AG04449 (cell line): ENCODE measurements at regions not wholly inside any gene's neighbourhood (a gene's known extent, or its start where the extent isn't known, plus 50 kb on each side); places are given as distances from the start of the nearest gene placed in this dataset.

ENCODE experiments used
- CTCF ChIA-PET: fragments of 350-600 bp; formaldehyde crosslinking; extraction: SDS; loops from one replicate; lab custom pipeline; 2021; ENCODE audit warnings: antibody characterized with exemption; lab: Yijun Ruan, JAX
- POLR2A ChIA-PET: fragments of 400-600, 350-600 bp; formaldehyde crosslinking; extraction: SDS; loops from one replicate; lab custom pipeline; 2020; ENCODE audit warnings: antibody characterized with exemption, inconsistent platforms; lab: Yijun Ruan, JAX
- DNase-seq: peaks from one replicate; pipeline ENCODE4 v3.0.0-alpha.2; 2010; ENCODE audit warnings: low read depth, low spot score
- H3K4me3 ChIP-seq: 2 replicates; pipeline ENCODE4 v1.5.1; 2011; ENCODE audit warnings: low read depth, mild to moderate bottlenecking, control low read depth, low read length
- TF ChIP-seq, protein P1 (sequence below): IDR thresholded peaks from one replicate; pipeline ENCODE4 v1.5.1; 2011; ENCODE audit warnings: mild to moderate bottlenecking, moderate library complexity, low read length, control low read depth, inconsistent platforms; ENCODE audit not compliant: insufficient read depth; ENCODE audit errors: missing control alignments

DNA sequence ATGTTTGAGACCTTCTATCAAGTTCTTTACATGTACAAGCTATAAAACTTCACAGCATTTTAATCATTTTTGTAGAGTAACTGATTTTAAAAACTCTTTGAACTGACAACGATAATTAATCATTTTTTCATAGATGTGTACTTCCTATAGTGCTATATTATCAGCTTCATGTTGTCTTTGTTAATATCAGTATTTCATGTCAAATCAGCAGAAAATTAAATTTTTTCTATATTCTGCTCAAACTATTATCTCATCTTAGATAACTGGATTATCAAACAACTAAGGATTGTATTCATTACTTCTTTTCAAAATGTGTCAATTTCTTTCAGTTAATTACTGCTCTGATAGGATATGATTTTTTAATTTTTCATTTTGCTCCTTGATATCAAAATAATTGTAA is 214.6 kb upstream of the RGS18 start:
- POLR2A ChIA-PET = no interaction called here
- TF ChIP-seq, protein P1, sequence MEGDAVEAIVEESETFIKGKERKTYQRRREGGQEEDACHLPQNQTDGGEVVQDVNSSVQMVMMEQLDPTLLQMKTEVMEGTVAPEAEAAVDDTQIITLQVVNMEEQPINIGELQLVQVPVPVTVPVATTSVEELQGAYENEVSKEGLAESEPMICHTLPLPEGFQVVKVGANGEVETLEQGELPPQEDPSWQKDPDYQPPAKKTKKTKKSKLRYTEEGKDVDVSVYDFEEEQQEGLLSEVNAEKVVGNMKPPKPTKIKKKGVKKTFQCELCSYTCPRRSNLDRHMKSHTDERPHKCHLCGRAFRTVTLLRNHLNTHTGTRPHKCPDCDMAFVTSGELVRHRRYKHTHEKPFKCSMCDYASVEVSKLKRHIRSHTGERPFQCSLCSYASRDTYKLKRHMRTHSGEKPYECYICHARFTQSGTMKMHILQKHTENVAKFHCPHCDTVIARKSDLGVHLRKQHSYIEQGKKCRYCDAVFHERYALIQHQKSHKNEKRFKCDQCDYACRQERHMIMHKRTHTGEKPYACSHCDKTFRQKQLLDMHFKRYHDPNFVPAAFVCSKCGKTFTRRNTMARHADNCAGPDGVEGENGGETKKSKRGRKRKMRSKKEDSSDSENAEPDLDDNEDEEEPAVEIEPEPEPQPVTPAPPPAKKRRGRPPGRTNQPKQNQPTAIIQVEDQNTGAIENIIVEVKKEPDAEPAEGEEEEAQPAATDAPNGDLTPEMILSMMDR = no peak
- no peak overlapping the region for H3K4me3 ChIP-seq
- CTCF ChIA-PET = no interaction called here
- DNase-seq = no peak

GRCh38 chr1:191953526-191953925 is 204.7 kb upstream of the RGS18 start:
- H3K4me3 ChIP-seq = no peak overlapping the region
- POLR2A ChIA-PET = no interaction called here
- CTCF ChIA-PET = no interaction called here
- TF ChIP-seq, protein P1 = no peak
- DNase-seq = no peak

DNA sequence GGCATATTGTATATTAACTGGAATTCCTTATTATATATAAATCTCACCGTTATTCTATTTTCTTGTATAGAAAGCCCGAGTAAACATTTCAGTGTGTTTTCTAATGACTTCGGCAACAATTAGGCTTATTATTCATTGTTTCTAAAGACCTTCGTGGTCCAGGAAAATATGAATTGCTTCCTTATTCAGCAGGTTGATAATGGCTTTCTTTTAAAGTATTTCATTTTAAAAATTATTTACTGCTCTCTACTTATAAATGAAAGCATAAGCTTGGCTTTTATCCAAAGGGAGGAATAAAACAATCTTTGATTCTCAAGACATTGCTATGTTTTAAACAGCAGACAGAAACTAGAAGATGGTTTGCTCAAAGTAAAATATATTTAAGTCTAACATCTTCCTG is 198.4 kb upstream of the RGS18 start:
- no peak overlapping the region for H3K4me3 ChIP-seq
- DNase-seq = no peak
- TF ChIP-seq, protein P1 = no peak
- POLR2A ChIA-PET = no interaction called here
- CTCF ChIA-PET = no interaction called here

DNA sequence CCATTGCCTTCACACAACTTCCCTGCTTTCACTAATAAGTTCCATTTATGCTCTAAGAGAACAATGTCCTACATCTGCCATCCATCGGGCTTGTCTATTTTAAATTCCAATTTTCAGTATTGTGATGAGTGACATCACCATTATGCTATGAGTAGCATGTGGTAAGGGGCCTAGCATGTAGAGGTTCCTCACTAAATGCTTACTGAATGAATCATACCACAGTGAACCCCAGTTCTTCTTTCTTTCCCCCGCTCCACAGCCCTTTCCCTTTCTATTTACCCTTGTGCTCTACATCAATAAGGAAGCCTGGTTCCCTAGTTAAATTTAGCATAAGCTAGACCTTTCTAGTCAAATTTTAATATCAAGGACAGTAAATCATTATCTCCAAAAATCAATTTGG is 195.0 kb upstream of the RGS18 start:
- DNase-seq = peak; percentile 17
- no peak overlapping the region for H3K4me3 ChIP-seq
- TF ChIP-seq, protein P1 = no peak
- POLR2A ChIA-PET = no interaction called here
- CTCF ChIA-PET = interaction anchor here (1.1 kb wide), 1 partner anchor 10 kb away, joined by 3 read pairs; no protein-coding TSS in a partner anchor

- TF ChIP-seq, protein P1 = no peak
- CTCF ChIA-PET = interaction anchor here (1.1 kb wide), 1 partner anchor 10 kb away, joined by 3 read pairs; no protein-coding TSS in a partner anchor
- POLR2A ChIA-PET = no interaction called here
- no peak overlapping the region for H3K4me3 ChIP-seq
- peak; percentile 10 for DNase-seq
Observed at GRCh38 chr1:191963781-191964455, 194.3 kb upstream of the RGS18 start.

- POLR2A ChIA-PET = no interaction called here
- CTCF ChIA-PET = no interaction called here
- DNase-seq = no peak
- H3K4me3 ChIP-seq = no peak overlapping the region
- TF ChIP-seq, protein P1 = no peak
Observed at GRCh38 chr1:191969290-191969689, 189.0 kb upstream of the RGS18 start.
